ENCODE measurements at regions not wholly inside any gene's neighbourhood (a gene's known extent, or its start where the extent isn't known, plus 50 kb on each side); places are given as distances from the start of the nearest gene placed in this dataset.
A peak's percentile ranks its signal among the peaks of the same experiment; 100 is the strongest.

DNA sequence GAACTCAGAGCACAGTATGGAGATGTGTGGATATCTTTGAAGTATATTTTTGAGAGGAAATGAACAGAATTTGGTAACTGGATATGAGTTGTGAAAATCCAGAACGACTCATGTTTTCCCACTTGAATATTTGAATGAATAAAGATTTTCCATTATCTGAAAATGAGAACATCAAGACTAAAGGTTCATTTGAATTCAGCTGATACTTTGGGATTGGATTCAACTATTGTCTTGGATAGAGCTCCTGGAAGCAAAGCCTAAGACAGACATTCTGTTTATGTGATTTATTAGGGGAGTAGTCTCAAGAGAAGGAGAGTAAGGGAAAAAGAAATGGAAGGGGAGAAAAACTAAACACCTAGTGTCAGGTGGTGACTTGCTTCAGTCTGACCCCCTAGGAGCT, 256.0 kb upstream of the LYPLAL1 start:
- Mint-ChIP-seq H3K4me3 (no peak overlapping the region), H3K27me3 (ENCODE audit: low read depth, poor library complexity) (peaks cover 4% of the 10 kb centered on the region), H3K9me3 (no peaks in the 10 kb centered on the region), H3K27ac (no peak overlapping the region), H3K36me3 (ENCODE audit: low read depth) (no peaks in the 10 kb centered on the region), H3K4me1 (no peaks in the 10 kb centered on the region)
- TF ChIP-seq CTCF (IDR thresholded peaks at IDR 0.05): no peak
- DNase-seq: no peak

DNA sequence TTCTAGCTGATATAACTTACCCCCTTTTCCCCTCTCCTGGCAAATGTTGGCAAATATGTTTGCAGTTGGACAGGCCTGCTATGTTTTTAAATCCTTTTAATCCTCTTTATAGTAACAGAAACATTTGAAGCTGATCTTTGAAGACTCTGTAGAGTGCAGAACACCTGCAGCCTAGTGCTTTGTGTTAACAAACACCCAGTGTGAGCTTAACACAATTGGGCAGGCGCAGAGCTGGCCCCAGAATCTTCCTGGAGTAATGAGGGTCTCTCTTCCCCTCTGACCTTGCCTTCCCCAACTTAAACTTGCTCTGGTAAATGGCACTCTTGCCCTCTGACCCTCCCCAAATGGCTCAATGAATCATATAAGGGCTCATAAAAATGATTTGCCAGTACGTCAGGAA, 247.9 kb upstream of the LYPLAL1 start:
- TF ChIP-seq CTCF (IDR thresholded peaks at IDR 0.05): no peak
- H3K36me3 Mint-ChIP-seq (ENCODE audit: low read depth): no peaks in the 10 kb centered on the region
- no peaks in the 10 kb centered on the region for H3K27me3 Mint-ChIP-seq (ENCODE audit: low read depth, poor library complexity)
- H3K9me3 Mint-ChIP-seq: no peaks in the 10 kb centered on the region
- no peak overlapping the region for H3K4me3 Mint-ChIP-seq
- peak overlapping the region; percentile 10 for H3K27ac Mint-ChIP-seq
- H3K4me1 Mint-ChIP-seq: peaks cover 11% of the 10 kb centered on the region
- DNase-seq: no peak

- H3K27me3 Mint-ChIP-seq (ENCODE audit: low read depth, poor library complexity): peaks cover 3% of the 10 kb centered on the region
- no peaks in the 10 kb centered on the region for H3K9me3 Mint-ChIP-seq
- no peak for DNase-seq
- H3K27ac Mint-ChIP-seq: no peak overlapping the region
- no peak overlapping the region for H3K4me3 Mint-ChIP-seq
- peaks cover 11% of the 10 kb centered on the region for H3K4me1 Mint-ChIP-seq
- no peaks in the 10 kb centered on the region for H3K36me3 Mint-ChIP-seq (ENCODE audit: low read depth)
- no peak for TF ChIP-seq CTCF (IDR thresholded peaks at IDR 0.05)
Observed at GRCh38 chr1:218926631-218927030, 247.0 kb upstream of the LYPLAL1 start.

DNA sequence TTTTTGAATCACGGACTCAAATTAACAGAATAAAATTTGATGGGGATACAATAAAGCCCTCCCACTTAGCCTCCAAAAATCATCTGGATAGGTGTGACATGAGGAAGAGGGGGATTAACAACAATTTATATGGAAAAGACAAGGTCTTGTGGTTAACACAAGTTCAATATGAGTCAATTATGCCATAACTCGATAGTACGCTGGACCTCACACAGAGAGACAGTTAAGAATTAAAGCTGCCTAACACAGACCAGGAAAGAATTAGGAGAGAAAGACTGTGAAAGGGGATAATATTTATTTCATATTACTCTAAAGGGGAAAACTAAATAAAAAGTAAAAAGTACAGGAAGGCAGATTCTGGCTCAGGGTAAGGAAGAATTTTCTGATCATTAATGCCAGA, 243.7 kb upstream of the LYPLAL1 start:
- no peak for DNase-seq
- no peak overlapping the region for H3K27ac Mint-ChIP-seq
- peaks cover 1% of the 10 kb centered on the region for H3K36me3 Mint-ChIP-seq (ENCODE audit: low read depth)
- H3K27me3 Mint-ChIP-seq (ENCODE audit: low read depth, poor library complexity): peaks cover 3% of the 10 kb centered on the region
- peaks cover 11% of the 10 kb centered on the region for H3K4me1 Mint-ChIP-seq
- H3K9me3 Mint-ChIP-seq: peaks cover 6% of the 10 kb centered on the region
- TF ChIP-seq CTCF (IDR thresholded peaks at IDR 0.05): no peak
- H3K4me3 Mint-ChIP-seq: no peak overlapping the region

DNA sequence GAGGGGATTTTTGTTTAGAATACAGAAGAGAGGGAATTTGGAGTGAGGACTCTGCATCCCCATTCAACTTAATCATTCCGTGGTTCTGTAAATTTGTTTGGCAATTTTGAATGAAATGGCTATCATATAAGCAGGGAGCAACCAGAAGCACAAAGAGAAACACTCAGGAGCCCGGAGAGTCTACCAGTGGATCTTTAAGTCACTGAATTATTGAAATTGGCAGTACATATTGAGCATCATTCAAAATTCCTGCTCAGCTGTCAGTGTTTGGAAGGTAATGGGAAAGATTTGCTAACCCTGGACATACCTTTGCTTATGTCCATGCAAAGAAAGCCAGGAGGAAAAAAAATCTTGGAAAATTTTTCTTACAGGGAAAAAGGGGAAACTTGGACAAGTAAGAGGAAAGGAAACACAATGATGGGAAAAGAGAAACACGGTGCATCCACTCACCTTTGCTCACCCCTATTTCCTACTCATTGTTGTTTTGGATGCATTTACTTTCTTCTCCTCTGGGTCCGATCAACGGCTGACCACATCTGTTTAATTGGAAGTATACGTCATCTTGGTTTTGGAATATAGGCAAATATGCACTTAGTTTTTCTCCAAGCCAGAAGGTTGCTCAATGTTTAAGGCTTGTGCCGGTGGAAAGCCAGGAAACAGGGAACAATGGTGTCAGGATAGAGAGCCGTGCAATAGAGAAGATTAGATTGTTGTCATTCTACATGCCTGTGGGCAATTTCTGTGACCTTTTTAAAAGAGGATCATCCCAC, 243.0 kb upstream of the LYPLAL1 start:
- H3K27ac Mint-ChIP-seq: no peak overlapping the region
- H3K4me1 Mint-ChIP-seq: peaks cover 8% of the 10 kb centered on the region
- peaks cover 8% of the 10 kb centered on the region for H3K36me3 Mint-ChIP-seq (ENCODE audit: low read depth)
- peaks cover 3% of the 10 kb centered on the region for H3K27me3 Mint-ChIP-seq (ENCODE audit: low read depth, poor library complexity)
- H3K9me3 Mint-ChIP-seq: peaks cover 10% of the 10 kb centered on the region
- no peak overlapping the region for H3K4me3 Mint-ChIP-seq
- DNase-seq: no peak
- TF ChIP-seq CTCF (IDR thresholded peaks at IDR 0.05): no peak

- peaks cover 2% of the 10 kb centered on the region for H3K4me1 Mint-ChIP-seq
- no peak overlapping the region for H3K27ac Mint-ChIP-seq
- TF ChIP-seq CTCF (IDR thresholded peaks at IDR 0.05): no peak
- peaks cover 3% of the 10 kb centered on the region for H3K27me3 Mint-ChIP-seq (ENCODE audit: low read depth, poor library complexity)
- peaks cover 14% of the 10 kb centered on the region for H3K36me3 Mint-ChIP-seq (ENCODE audit: low read depth)
- no peak for DNase-seq
- peaks cover 17% of the 10 kb centered on the region for H3K9me3 Mint-ChIP-seq
- no peak overlapping the region for H3K4me3 Mint-ChIP-seq
Observed at GRCh38 chr1:218931324-218931723, 242.4 kb upstream of the LYPLAL1 start.
